K562 (cell line): ENCODE measurements at regions not wholly inside any gene's neighbourhood (a gene's known extent, or its start where the extent isn't known, plus 50 kb on each side); places are given as distances from the start of the nearest gene placed in this dataset.
A peak's percentile ranks its signal among the peaks of the same experiment; 100 is the strongest.
"Not testable (repeated sequence)": the region's sequence is repeated elsewhere in the genome, so short reads cannot be mapped to it uniquely, and the experiment has no call there.

Experiments used
- ATAC-seq: fragments of 200-7000 bp; cut with Tn5 transposase; 3 replicates; pipeline ENCODE4 v1.9.1; 2020; ENCODE audit warnings: moderate library complexity
- BruUV-seq: library from RNA; stranded (reverse); fragments of 400-500 nt; replicated peaks from 2 replicates; lab custom pipeline; 2021; lab: Mats Ljungman, UMichigan
- CTCF ChIA-PET: fragments of 300-600 bp; formaldehyde crosslinking; extraction: SDS; loops from one replicate; lab custom pipeline; 2021; ENCODE audit warnings: low intra/inter-chr PET ratio; lab: Yijun Ruan, JAX
- POLR2A ChIA-PET: fragments of 300-600, 350-650 bp; sonication (Branson Sonifier 250); formaldehyde crosslinking; extraction: SDS; loops from one replicate; lab custom pipeline; 2021; ENCODE audit warnings: antibody characterized with exemption, inconsistent platforms; lab: Yijun Ruan, JAX
- DNase-seq, 4 experiments: peaks; one replicate each; pipeline versions ENCODE4 v3.0.0 to v3.0.0-alpha.2; 2011 to 2018; ENCODE audit warnings: low spot score in 3 of 4, mixed read lengths in 3 of 4; ENCODE audit errors: extremely low read depth in 1 of 4
- FAIRE-seq: peaks from 2 replicates; lab custom pipeline; 2011; peaks lifted over from hg19 to GRCh38; lab: Jason Lieb, UNC
- H2AFZ ChIP-seq: 2 replicates; pipeline ENCODE4 v1.6.0; 2011; ENCODE audit warnings: low read depth, low read length, control low read depth, inconsistent platforms
- H3K27ac ChIP-seq: fragments of 200-600 bp; 3 replicates; pipeline ENCODE4 v1.8.0; 2011; ENCODE audit warnings: low read depth, mild to moderate bottlenecking, control low read depth, inconsistent platforms, low read length, moderate library complexity, mixed read lengths; ENCODE audit errors: extremely low read depth
- H3K27me3 ChIP-seq, 2 experiments: fragments of 300-600 bp in 1 of 2; 2 replicates in 1 of 2; 3 replicates in 1 of 2; pipeline versions ENCODE4 v1.6.0 to v1.8.0; 2011; ENCODE audit warnings: inconsistent platforms in 2 of 2, low read length in 2 of 2, mild to moderate bottlenecking in 1 of 2, mixed read lengths in 1 of 2, moderate library complexity in 1 of 2; ENCODE audit not compliant: control insufficient read depth in 2 of 2, insufficient read depth in 2 of 2
- H3K36me3 ChIP-seq: fragments of 300-600 bp; 3 replicates; pipeline ENCODE4 v1.8.0; 2011; ENCODE audit warnings: mild to moderate bottlenecking, low read length, inconsistent platforms; ENCODE audit not compliant: control insufficient read depth, insufficient read depth
- H3K4me1 ChIP-seq, 2 experiments: fragments of 200-600 bp in 1 of 2; replicated peaks in 1 of 2; 2 replicates in 1 of 2; 3 replicates in 1 of 2; pipeline versions ENCODE4 v1.5.1 to v1.8.0; 2011; ENCODE audit warnings: inconsistent platforms in 2 of 2, low read length in 2 of 2, mild to moderate bottlenecking in 1 of 2, mixed read lengths in 1 of 2, moderate library complexity in 1 of 2; ENCODE audit not compliant: control insufficient read depth in 2 of 2, insufficient read depth in 2 of 2
- H3K4me2 ChIP-seq: 2 replicates; pipeline ENCODE4 v1.6.1; 2011; ENCODE audit warnings: low read length, control low read depth, inconsistent platforms, mixed read lengths; ENCODE audit not compliant: insufficient read depth
- H3K4me3 ChIP-seq: fragments of 200-600 bp; sonication (generic), shearing (Covaris generic); 2 replicates; pipeline ENCODE4 v1.5.1; 2016; ENCODE audit warnings: control low read depth, inconsistent platforms
- H3K79me2 ChIP-seq: fragments of 200-600 bp; 3 replicates; pipeline ENCODE4 v1.8.0; 2011; ENCODE audit warnings: low read length, inconsistent platforms; ENCODE audit not compliant: control insufficient read depth, insufficient read depth
- H3K9ac ChIP-seq, 2 experiments: 2 replicates each; pipeline versions ENCODE4 v1.6.0 to v1.6.1; 2011; ENCODE audit warnings: low read depth in 2 of 2, low read length in 2 of 2, control low read depth in 1 of 2, inconsistent platforms in 1 of 2, mild to moderate bottlenecking in 1 of 2, mixed read lengths in 1 of 2; ENCODE audit not compliant: insufficient read depth in 1 of 2
- H3K9me1 ChIP-seq: one replicate; pipeline ENCODE4 v1.6.0; 2011; ENCODE audit warnings: inconsistent platforms, mild to moderate bottlenecking, low read length, moderate library complexity; ENCODE audit not compliant: control insufficient read depth, insufficient read depth
- H3K9me3 ChIP-seq: replicated peaks from 2 replicates; pipeline ENCODE4 v1.5.1; 2011; ENCODE audit warnings: low read depth, low read length, inconsistent platforms; ENCODE audit not compliant: control insufficient read depth, insufficient read depth
- H4K20me1 ChIP-seq: replicated peaks from 2 replicates; pipeline ENCODE4 v1.6.1; 2011; ENCODE audit warnings: low read length, inconsistent platforms, mixed read lengths; ENCODE audit not compliant: control insufficient read depth, insufficient read depth
- CBFA2T2 ChIP-seq: fragments of 450-650 bp; conservative IDR thresholded peaks from 2 replicates; pipeline ENCODE4 v1.6.1; 2017; ENCODE audit warnings: mild to moderate bottlenecking
- CBX3 ChIP-seq, 2 experiments: IDR thresholded peaks; 1 replicate in 1 of 2; 2 replicates in 1 of 2; pipeline ENCODE4 v1.6.1; 2012; ENCODE audit warnings: inconsistent platforms in 2 of 2, low read length in 2 of 2, borderline replicate concordance in 1 of 2, control low read depth in 1 of 2
- CBX5 ChIP-seq: IDR thresholded peaks from 2 replicates; pipeline ENCODE4 v1.6.1; 2014; ENCODE audit warnings: low read depth, borderline replicate concordance
- EP300 ChIP-seq: IDR thresholded peaks from 2 replicates; pipeline ENCODE4 v1.6.1; 2012; ENCODE audit warnings: low read length, improper control_type of control experiment
- MTA1 ChIP-seq: fragments of 450-650 bp; IDR thresholded peaks from 2 replicates; pipeline ENCODE4 v1.6.1; 2017; ENCODE audit warnings: borderline replicate concordance
- NCOA1 ChIP-seq: fragments of 450-650 bp; IDR thresholded peaks from 2 replicates; pipeline ENCODE4 v1.6.1; 2016; ENCODE audit warnings: low read depth
- SOX6 ChIP-seq: fragments of 450-650 bp; IDR thresholded peaks from 2 replicates; pipeline ENCODE4 v1.6.1; 2014; ENCODE audit warnings: mild to moderate bottlenecking
- STAT5A ChIP-seq: IDR thresholded peaks from 2 replicates; pipeline ENCODE4 v1.6.1; 2012; ENCODE audit warnings: low read length, inconsistent platforms, borderline replicate concordance
- TAL1 ChIP-seq: fragments of 450-650 bp; IDR thresholded peaks from 2 replicates; pipeline ENCODE4 v1.6.1; 2016; ENCODE audit warnings: mild to moderate bottlenecking
- TCF3 ChIP-seq: sonication (generic); formaldehyde crosslinking; IDR thresholded peaks from 2 replicates; pipeline ENCODE4 v1.4.0; 2020; ENCODE audit warnings: mild to moderate bottlenecking, missing genetic modification reagents
- TFE3 ChIP-seq: fragments of 450-650 bp; formaldehyde crosslinking; IDR thresholded peaks from 2 replicates; pipeline ENCODE4 v1.4.0; 2020; ENCODE audit warnings: mild to moderate bottlenecking, mixed read lengths
- TRIM24 ChIP-seq, 2 experiments: fragments of 450-650 bp; IDR thresholded peaks; 2 replicates each; pipeline ENCODE4 v1.6.1; 2016
- TRIM28 ChIP-seq: fragments of 450-650 bp; IDR thresholded peaks from 2 replicates; pipeline ENCODE4 v1.6.1; 2017
- ZNF280A ChIP-seq: fragments of 450-650 bp; IDR thresholded peaks from 2 replicates; pipeline ENCODE4 v1.6.1; 2018; ENCODE audit warnings: mild to moderate bottlenecking, low read depth; ENCODE audit not compliant: partially characterized antibody
- ZNF316 ChIP-seq: fragments of 450-650 bp; IDR thresholded peaks from 2 replicates; pipeline ENCODE4 v1.6.1; 2016
- ZNF445 ChIP-seq: fragments of 250-450 bp; sonication (Bioruptor Pico); IDR thresholded peaks from 2 replicates; pipeline ENCODE4 v1.4.0; 2020; ENCODE audit warnings: low read depth, mild to moderate bottlenecking, moderate library complexity
- WGBS: fragments of 100-300 bp; shearing (Covaris generic); methylation state at CpG from one replicate; pipeline ENCODE4 v1.1.6; 2016; ENCODE audit warnings: low coverage, mixed read lengths; ENCODE audit not compliant: insufficient coverage; ENCODE audit errors: missing lambda C conversion rate; 5-methylcytosine and 5-hydroxymethylcytosine counted together
- in situ Hi-C: fragments of 300-500 bp; cut with MboI; formaldehyde crosslinking; loops from 4 replicates; pipeline ENCODE4 v1.15.0; 2018; ENCODE audit warnings: inconsistent platforms, mixed read lengths
- intact Hi-C: fragments of 100-400 bp; cut with micrococcal nuclease; formaldehyde crosslinking; loops from 2 replicates; pipeline ENCODE4 v1.14.2; 2022

- TF ChIP-seq TCF3 (peak; percentile 77), STAT5A (peak; percentile 67; the same call in 1 of the 2 replicates), CBFA2T2 (peak; percentile 93), TAL1 (peak; percentile 95), MTA1 (0 out of 2 replicates have a peak, but pooled peaks have one; percentile 18), EP300 (peak; percentile 74), NCOA1 (peak; percentile 73; the same call in 1 of the 2 replicates), ZNF316 (0 out of 2 replicates have a peak, but pooled peaks have one; percentile 17)
Observed at GRCh38 chr7:6995493-6996289, 169.6 kb upstream of the CCZ1B start (continued).

GRCh38 chr7:6999067-6999666 lies 173.1 kb upstream of the CCZ1B start:
- BruUV-seq, H3K9me1 ChIP-seq, H3K27me3 ChIP-seq, DNase-seq, H3K4me1 ChIP-seq, ATAC-seq, CTCF ChIA-PET, H3K36me3 ChIP-seq, H3K9ac ChIP-seq, H4K20me1 ChIP-seq, H3K9me3 ChIP-seq, in situ Hi-C loops, H3K4me2 ChIP-seq, POLR2A ChIA-PET, H3K4me3 ChIP-seq, FAIRE-seq, H2AFZ ChIP-seq, H3K79me2 ChIP-seq, H3K27ac ChIP-seq: not testable (repeated sequence)
- TF ChIP-seq ZNF280A, result peak; percentile 80
- peak; percentile 54 to 79 for TF ChIP-seq TRIM24 (IDR thresholded peaks at IDR 0.05)
- peak in 1 of 2 experiments; percentile 59; a peak in 1 of 3 replicates for TF ChIP-seq CBX3 (IDR thresholded peaks at IDR 0.05; ENCODE audit: borderline replicate concordance in 1 of 2, low read length in 2 of 2)
- TF ChIP-seq SOX6, result peak; percentile 40; the same call in 1 of the 2 replicates
- 0 out of 2 replicates have a peak, but pooled peaks have one; percentile 65 for TF ChIP-seq CBX5
- TF ChIP-seq TRIM28, result peak; percentile 93
- TF ChIP-seq ZNF445 (CRISPR knock-in tag), result peak; percentile 78; the same call in 1 of the 2 replicates
- peak; percentile 37 for TF ChIP-seq TFE3 (CRISPR knock-in tag)
- intact Hi-C loops, result loop anchor here (10.0 kb wide), 2 partner anchors 46 to 186 kb away; partner anchors contain the start of gene C1GALT1
- 39% methylated on average over 5 of the region's 5 CpGs for WGBS
